Immature natural killer cell (primary cell): ENCODE measurements at regions not wholly inside any gene's neighbourhood (a gene's known extent, or its start where the extent isn't known, plus 50 kb on each side); places are given as distances from the start of the nearest gene placed in this dataset.
"Not testable (repeated sequence)": the region's sequence is repeated elsewhere in the genome, so short reads cannot be mapped to it uniquely, and the experiment has no call there.

Source experiments
- DNase-seq, 3 donors: peaks; one replicate each; pipeline ENCODE4 v3.0.0; 2022; ENCODE audit warnings: mixed read lengths in 1 of 3
- H3K27ac Mint-ChIP-seq, 6 donors: one replicate each; pipeline ENCODE4 v1.8.0; 2020; ENCODE audit warnings: mixed read lengths in 6 of 6, mild to moderate bottlenecking in 5 of 6, inconsistent platforms in 4 of 6, moderate library complexity in 3 of 6
- H3K27me3 Mint-ChIP-seq, 3 donors: one replicate each; pipeline ENCODE4 v1.8.0; 2020 to 2021; ENCODE audit warnings: low read depth in 3 of 3, mild to moderate bottlenecking in 3 of 3, mixed read lengths in 3 of 3, moderate library complexity in 3 of 3, inconsistent platforms in 1 of 3
- H3K36me3 Mint-ChIP-seq, 3 donors: one replicate each; pipeline ENCODE4 v1.8.0; 2020; ENCODE audit warnings: mixed read lengths in 3 of 3, inconsistent platforms in 2 of 3, mild to moderate bottlenecking in 2 of 3
- H3K4me1 Mint-ChIP-seq, 2 donors: one replicate each; pipeline ENCODE4 v1.8.0; 2020; ENCODE audit warnings: inconsistent platforms in 2 of 2, mild to moderate bottlenecking in 2 of 2, mixed read lengths in 2 of 2, moderate library complexity in 1 of 2
- H3K4me3 Mint-ChIP-seq, 5 donors: one replicate each; pipeline ENCODE4 v1.8.0; 2020; ENCODE audit warnings: mild to moderate bottlenecking in 5 of 5, mixed read lengths in 5 of 5, inconsistent platforms in 3 of 5, moderate library complexity in 3 of 5
- H3K9me3 Mint-ChIP-seq, 6 donors: one replicate each; pipeline ENCODE4 v1.8.0; 2020; ENCODE audit warnings: mild to moderate bottlenecking in 6 of 6, mixed read lengths in 6 of 6, inconsistent platforms in 4 of 6, moderate library complexity in 3 of 6

GRCh38 chrX:44062840-44063239 lies 89.7 kb upstream of the NDP start:
- Mint-ChIP-seq H3K27ac (no peak overlapping the region), H3K36me3 (no peaks in the 10 kb centered on the region), H3K27me3 (peaks cover 2 to 12% (median 3%) of the 10 kb centered on the region in 3 donors), H3K4me1 (no peaks in the 10 kb centered on the region), H3K4me3 (no peak overlapping the region), H3K9me3 (no peaks in the 10 kb centered on the region)
- DNase-seq: no peak

- Mint-ChIP-seq H3K27ac (no peak overlapping the region), H3K9me3 (no peaks in the 10 kb centered on the region), H3K36me3 (no peaks in the 10 kb centered on the region), H3K4me1 (no peaks in the 10 kb centered on the region), H3K4me3 (no peak overlapping the region), H3K27me3 (peaks cover 2 to 11% (median 3%) of the 10 kb centered on the region in 3 donors)
- DNase-seq: no peak
These were observed 88.9 kb upstream of the NDP start for GRCh38 chrX:44061968-44062614.

GRCh38 chrX:44060221-44060620 lies 87.0 kb upstream of the NDP start:
- DNase-seq: no peak
- H3K36me3 Mint-ChIP-seq: no peaks in the 10 kb centered on the region

GRCh38 chrX:44058339-44058738 lies 85.1 kb upstream of the NDP start:
- Mint-ChIP-seq H3K4me1 (peaks cover 22 to 27% of the 10 kb centered on the region in 2 donors), H3K27ac (no peak overlapping the region), H3K27me3 (peaks cover 2 to 7% (median 3%) of the 10 kb centered on the region in 3 donors), H3K36me3 (no peaks in the 10 kb centered on the region), H3K9me3 (no peaks in the 10 kb centered on the region), H3K4me3 (no peak overlapping the region)
- no peak for DNase-seq

More at GRCh38 chrX:44060221-44060620, 87.0 kb upstream of the NDP start:
- Mint-ChIP-seq H3K27me3 (peaks cover 2 to 12% (median 3%) of the 10 kb centered on the region in 3 donors), H3K4me3 (no peak overlapping the region), H3K9me3 (no peaks in the 10 kb centered on the region), H3K4me1 (peaks cover 14 to 18% of the 10 kb centered on the region in 2 donors), H3K27ac (no peak overlapping the region)

- no peak for DNase-seq
- Mint-ChIP-seq H3K9me3 (no peaks in the 10 kb centered on the region), H3K27me3 (peaks cover 0 to 9% (median 9%) of the 10 kb centered on the region in 3 donors), H3K4me1 (peaks cover 22 to 27% of the 10 kb centered on the region in 2 donors), H3K36me3 (no peaks in the 10 kb centered on the region), H3K4me3 (peak overlapping the region; percentile 46 to 77 (median 72)), H3K27ac (peak overlapping the region; percentile 29 to 82 (median 58))
These were observed 82.4 kb upstream of the NDP start for GRCh38 chrX:44055638-44056037.

GRCh38 chrX:44054863-44055601 lies 81.8 kb upstream of the NDP start:
- Mint-ChIP-seq H3K27ac (peak overlapping the region; percentile 38 to 80 (median 56)), H3K27me3 (peaks cover 0 to 9% (median 9%) of the 10 kb centered on the region in 3 donors), H3K9me3 (no peaks in the 10 kb centered on the region), H3K4me1 (peaks cover 22 to 27% of the 10 kb centered on the region in 2 donors), H3K36me3 (no peaks in the 10 kb centered on the region), H3K4me3 (peak overlapping the region; percentile 46 to 77 (median 72))
- DNase-seq: no peak

GRCh38 chrX:44045106-44045505 lies 71.9 kb upstream of the NDP start:
- not testable (repeated sequence) for H3K36me3 Mint-ChIP-seq, H3K27ac Mint-ChIP-seq, DNase-seq, H3K4me3 Mint-ChIP-seq, H3K4me1 Mint-ChIP-seq, H3K9me3 Mint-ChIP-seq
- peaks cover 1 to 12% (median 8%) of the 10 kb centered on the region in 3 donors for H3K27me3 Mint-ChIP-seq

- DNase-seq: no peak
- H3K4me1 Mint-ChIP-seq: peaks cover 9 to 10% of the 10 kb centered on the region in 2 donors
- H3K9me3 Mint-ChIP-seq: peaks cover 0 to 1% (median 0%) of the 10 kb centered on the region in 6 donors
These were observed 70.3 kb upstream of the NDP start for GRCh38 chrX:44043496-44043895.

GRCh38 chrX:44042751-44043150 lies 69.6 kb upstream of the NDP start:
- peaks cover 0 to 8% (median 2%) of the 10 kb centered on the region in 3 donors for H3K27me3 Mint-ChIP-seq
- no peaks in the 10 kb centered on the region for H3K36me3 Mint-ChIP-seq

More at GRCh38 chrX:44043496-44043895, 70.3 kb upstream of the NDP start:
- Mint-ChIP-seq H3K27me3 (peaks cover 0 to 12% (median 2%) of the 10 kb centered on the region in 3 donors), H3K36me3 (no peaks in the 10 kb centered on the region), H3K27ac (no peak overlapping the region), H3K4me3 (no peak overlapping the region)

GRCh38 chrX:44042116-44042515 lies 68.9 kb upstream of the NDP start:
- Mint-ChIP-seq H3K4me1 (peaks cover 9 to 10% of the 10 kb centered on the region in 2 donors), H3K27ac (no peak overlapping the region), H3K4me3 (no peak overlapping the region), H3K36me3 (no peaks in the 10 kb centered on the region), H3K27me3 (peaks cover 0 to 8% (median 0%) of the 10 kb centered on the region in 3 donors), H3K9me3 (no peaks in the 10 kb centered on the region)
- no peak for DNase-seq

More at GRCh38 chrX:44042751-44043150, 69.6 kb upstream of the NDP start:
- Mint-ChIP-seq H3K9me3 (peaks cover 0 to 1% (median 0%) of the 10 kb centered on the region in 6 donors), H3K27ac (no peak overlapping the region), H3K4me1 (peaks cover 9 to 10% of the 10 kb centered on the region in 2 donors), H3K4me3 (no peak overlapping the region)
- no peak for DNase-seq

GRCh38 chrX:44040406-44040805 lies 67.2 kb upstream of the NDP start:
- Mint-ChIP-seq H3K36me3 (no peaks in the 10 kb centered on the region), H3K27me3 (peaks cover 0 to 4% (median 0%) of the 10 kb centered on the region in 3 donors), H3K4me1 (peaks cover 10 to 12% of the 10 kb centered on the region in 2 donors), H3K4me3 (no peak overlapping the region), H3K9me3 (no peaks in the 10 kb centered on the region), H3K27ac (no peak overlapping the region)
- no peak for DNase-seq

- H3K9me3 Mint-ChIP-seq: no peaks in the 10 kb centered on the region
- H3K27ac Mint-ChIP-seq: no peak overlapping the region
- H3K4me3 Mint-ChIP-seq: no peak overlapping the region
- no peak for DNase-seq
- no peaks in the 10 kb centered on the region for H3K36me3 Mint-ChIP-seq
- peaks cover 0 to 1% (median 0%) of the 10 kb centered on the region in 3 donors for H3K27me3 Mint-ChIP-seq
- H3K4me1 Mint-ChIP-seq: peaks cover 10 to 13% of the 10 kb centered on the region in 2 donors
These were observed 66.4 kb upstream of the NDP start for GRCh38 chrX:44039556-44039955.

- Mint-ChIP-seq H3K27me3 (peaks cover 0 to 2% (median 0%) of the 10 kb centered on the region in 3 donors), H3K36me3 (no peaks in the 10 kb centered on the region), H3K4me1 (peaks cover 40 to 41% of the 10 kb centered on the region in 2 donors), H3K4me3 (no peak overlapping the region), H3K9me3 (no peaks in the 10 kb centered on the region), H3K27ac (no peak overlapping the region)
- DNase-seq: no peak
These were observed 63.1 kb upstream of the NDP start for GRCh38 chrX:44036336-44036735.

GRCh38 chrX:44035571-44035970 lies 62.4 kb upstream of the NDP start:
- no peak overlapping the region for H3K4me3 Mint-ChIP-seq
- peaks cover 40 to 42% of the 10 kb centered on the region in 2 donors for H3K4me1 Mint-ChIP-seq
- no peak for DNase-seq
- no peak overlapping the region for H3K27ac Mint-ChIP-seq
- H3K9me3 Mint-ChIP-seq: no peaks in the 10 kb centered on the region
- H3K27me3 Mint-ChIP-seq: peaks cover 0 to 2% (median 0%) of the 10 kb centered on the region in 3 donors
- H3K36me3 Mint-ChIP-seq: no peaks in the 10 kb centered on the region
